ENCODE measurements at regions not wholly inside any gene's neighbourhood (a gene's known extent, or its start where the extent isn't known, plus 50 kb on each side); places are given as distances from the start of the nearest gene placed in this dataset.

- no peaks in the 10 kb centered on the region for H3K4me1 ChIP-seq
- TF ChIP-seq POLR2A (IDR thresholded peaks at IDR 0.05) = no peak
- TF ChIP-seq CTCF (IDR thresholded peaks at IDR 0.05) = no peak
- TF ChIP-seq EP300 (IDR thresholded peaks at IDR 0.05) = no peak
- no peaks in the 10 kb centered on the region for H3K36me3 ChIP-seq
- DNase-seq (ENCODE audit: low spot score in 2 of 2) = no peak
- H3K27me3 ChIP-seq = no peaks in the 10 kb centered on the region
- no peak overlapping the region for H3K4me3 ChIP-seq
- H3K27ac ChIP-seq = no peak overlapping the region
- no peaks in the 10 kb centered on the region for H3K9me3 ChIP-seq
- WGBS, 2 donors = 64 to 78% methylated on average over 1 of the region's 1 CpG
These were observed 794.6 kb upstream of the LRRN3 start for GRCh38 chr7:110296321-110296720.

GRCh38 chr7:110307776-110308175 lies 783.2 kb upstream of the LRRN3 start:
- no peak overlapping the region for H3K4me3 ChIP-seq
- no peaks in the 10 kb centered on the region for H3K4me1 ChIP-seq
- TF ChIP-seq EP300 (IDR thresholded peaks at IDR 0.05) (no peak), POLR2A (IDR thresholded peaks at IDR 0.05) (no peak), CTCF (IDR thresholded peaks at IDR 0.05) (no peak)
- no peak for DNase-seq (ENCODE audit: low spot score in 2 of 2)
- H3K9me3 ChIP-seq = no peaks in the 10 kb centered on the region
- H3K36me3 ChIP-seq = no peaks in the 10 kb centered on the region
- H3K27ac ChIP-seq = no peak overlapping the region
- WGBS, 2 donors = 84 to 92% methylated on average over 1 of the region's 1 CpG
- H3K27me3 ChIP-seq = no peaks in the 10 kb centered on the region

GRCh38 chr7:110308791-110309190 lies 782.1 kb upstream of the LRRN3 start:
- H3K4me3 ChIP-seq = no peak overlapping the region
- DNase-seq (ENCODE audit: low spot score in 2 of 2) = no peak
- no peak overlapping the region for H3K27ac ChIP-seq
- no peaks in the 10 kb centered on the region for H3K4me1 ChIP-seq
- 87 to 93% methylated on average over 5 of the region's 5 CpGs for WGBS, 2 donors
- H3K36me3 ChIP-seq = no peaks in the 10 kb centered on the region
- no peaks in the 10 kb centered on the region for H3K9me3 ChIP-seq
- TF ChIP-seq CTCF (IDR thresholded peaks at IDR 0.05) (no peak), POLR2A (IDR thresholded peaks at IDR 0.05) (no peak), EP300 (IDR thresholded peaks at IDR 0.05) (no peak)
- no peaks in the 10 kb centered on the region for H3K27me3 ChIP-seq

GRCh38 chr7:110309941-110310340 lies 781.0 kb upstream of the LRRN3 start:
- H3K9me3 ChIP-seq = no peaks in the 10 kb centered on the region
- H3K4me1 ChIP-seq = no peaks in the 10 kb centered on the region
- no peak for DNase-seq (ENCODE audit: low spot score in 2 of 2)
- no peak overlapping the region for H3K27ac ChIP-seq
- H3K4me3 ChIP-seq = no peak overlapping the region
- H3K36me3 ChIP-seq = no peaks in the 10 kb centered on the region
- TF ChIP-seq EP300 (IDR thresholded peaks at IDR 0.05) = no peak
- no peak for TF ChIP-seq POLR2A (IDR thresholded peaks at IDR 0.05)
- TF ChIP-seq CTCF (IDR thresholded peaks at IDR 0.05) = no peak
- no peaks in the 10 kb centered on the region for H3K27me3 ChIP-seq

- no peak for DNase-seq (ENCODE audit: low spot score in 2 of 2)
- Histone ChIP-seq H3K9me3 (no peaks in the 10 kb centered on the region), H3K27ac (no peak overlapping the region), H3K36me3 (no peaks in the 10 kb centered on the region), H3K4me3 (no peak overlapping the region), H3K27me3 (no peaks in the 10 kb centered on the region), H3K4me1 (no peaks in the 10 kb centered on the region)
- TF ChIP-seq EP300 (IDR thresholded peaks at IDR 0.05) = no peak
- WGBS, 2 donors = 63 to 66% methylated on average over 3 of the region's 3 CpGs
These were observed 779.4 kb upstream of the LRRN3 start for GRCh38 chr7:110311556-110311955.
